C4-2B (cell line): ENCODE measurements at regions not wholly inside any gene's neighbourhood (a gene's known extent, or its start where the extent isn't known, plus 50 kb on each side); places are given as distances from the start of the nearest gene placed in this dataset.

Experiments
- H3K27ac ChIP-seq: fragments of 450-650 bp; 2 replicates; pipeline ENCODE4 v1.5.1; 2017
- ZFX ChIP-seq: fragments of 450-650 bp; IDR thresholded peaks from 2 replicates; pipeline ENCODE4 v1.6.1; 2017
- TF ChIP-seq, protein P1 (sequence below): fragments of 450-650 bp; conservative IDR thresholded peaks from 2 replicates; pipeline ENCODE4 v1.5.1; 2017; ENCODE audit warnings: mild to moderate bottlenecking

DNA sequence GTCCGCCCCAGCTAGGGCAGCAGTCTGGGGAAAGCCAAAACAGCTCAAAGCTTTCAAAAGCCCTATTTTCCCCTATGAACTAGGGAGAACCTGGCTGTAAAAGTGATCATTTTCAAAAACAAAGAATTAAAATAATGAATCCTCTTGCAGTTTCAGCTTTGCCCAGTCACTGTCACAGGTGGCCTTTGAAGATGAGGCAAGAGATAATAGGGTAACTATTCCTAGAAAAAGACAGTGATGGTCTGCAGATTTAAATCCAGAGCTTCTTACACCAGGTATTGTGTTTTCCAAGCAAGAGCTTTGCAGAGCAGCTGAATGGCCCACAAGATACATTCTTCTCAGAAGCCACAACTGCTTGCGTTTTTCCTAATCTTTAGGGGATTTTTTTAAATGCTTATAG is 80.2 kb upstream of the NUDT4 start:
- no peak overlapping the region for H3K27ac ChIP-seq
- no peak for TF ChIP-seq ZFX
- TF ChIP-seq, protein P1, sequence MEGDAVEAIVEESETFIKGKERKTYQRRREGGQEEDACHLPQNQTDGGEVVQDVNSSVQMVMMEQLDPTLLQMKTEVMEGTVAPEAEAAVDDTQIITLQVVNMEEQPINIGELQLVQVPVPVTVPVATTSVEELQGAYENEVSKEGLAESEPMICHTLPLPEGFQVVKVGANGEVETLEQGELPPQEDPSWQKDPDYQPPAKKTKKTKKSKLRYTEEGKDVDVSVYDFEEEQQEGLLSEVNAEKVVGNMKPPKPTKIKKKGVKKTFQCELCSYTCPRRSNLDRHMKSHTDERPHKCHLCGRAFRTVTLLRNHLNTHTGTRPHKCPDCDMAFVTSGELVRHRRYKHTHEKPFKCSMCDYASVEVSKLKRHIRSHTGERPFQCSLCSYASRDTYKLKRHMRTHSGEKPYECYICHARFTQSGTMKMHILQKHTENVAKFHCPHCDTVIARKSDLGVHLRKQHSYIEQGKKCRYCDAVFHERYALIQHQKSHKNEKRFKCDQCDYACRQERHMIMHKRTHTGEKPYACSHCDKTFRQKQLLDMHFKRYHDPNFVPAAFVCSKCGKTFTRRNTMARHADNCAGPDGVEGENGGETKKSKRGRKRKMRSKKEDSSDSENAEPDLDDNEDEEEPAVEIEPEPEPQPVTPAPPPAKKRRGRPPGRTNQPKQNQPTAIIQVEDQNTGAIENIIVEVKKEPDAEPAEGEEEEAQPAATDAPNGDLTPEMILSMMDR: no peak

DNA sequence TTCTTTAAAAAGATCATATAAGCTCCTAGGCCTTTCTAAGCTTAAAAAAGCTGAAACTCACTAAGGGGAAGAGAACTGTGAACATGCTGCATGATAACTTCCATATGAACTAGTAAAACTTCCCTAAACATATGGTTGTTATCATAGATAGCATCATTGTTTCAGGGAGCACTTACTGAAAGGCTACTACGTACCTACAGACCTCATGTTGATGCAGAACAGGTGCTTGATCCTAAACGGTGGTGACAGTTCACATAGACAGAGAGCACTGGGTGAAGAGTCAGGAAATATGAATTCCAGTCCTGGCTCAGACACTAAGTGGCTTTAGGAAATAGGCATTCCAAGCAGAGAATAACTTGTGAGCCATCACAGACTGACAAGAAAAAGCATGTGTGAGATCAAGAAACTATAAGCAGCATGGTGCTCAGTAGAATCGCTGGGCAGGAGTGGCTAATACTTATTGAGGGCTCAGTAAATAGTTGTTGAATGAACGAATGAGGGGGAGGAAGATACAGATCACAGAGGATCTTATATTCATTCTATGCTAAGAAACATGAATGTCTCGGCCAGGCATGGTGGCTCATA is 78.4 kb upstream of the NUDT4 start:
- no peak for TF ChIP-seq ZFX
- TF ChIP-seq, protein P1: no peak
- no peak overlapping the region for H3K27ac ChIP-seq

DNA sequence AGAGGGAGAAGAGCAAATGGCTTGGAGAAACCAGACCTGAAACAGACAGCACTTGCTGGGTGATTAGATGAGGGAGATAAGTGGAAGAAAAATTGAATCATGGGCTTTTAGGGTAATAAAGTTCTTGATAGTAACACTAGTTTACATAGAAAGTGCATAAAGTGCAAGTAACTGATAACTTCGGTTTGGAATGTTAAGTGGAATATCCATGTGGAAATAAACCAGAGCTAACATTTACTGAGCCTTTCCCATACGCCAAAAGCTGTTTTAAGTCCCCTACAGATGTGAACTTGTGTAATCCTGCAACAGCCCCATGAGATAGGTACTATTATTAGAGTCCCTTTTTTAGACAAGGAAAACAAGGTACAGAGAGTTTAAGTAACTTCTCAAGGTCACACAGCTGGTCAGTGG is 77.1 kb upstream of the NUDT4 start:
- no peak for TF ChIP-seq ZFX
- TF ChIP-seq, protein P1: no peak
- no peak overlapping the region for H3K27ac ChIP-seq

DNA sequence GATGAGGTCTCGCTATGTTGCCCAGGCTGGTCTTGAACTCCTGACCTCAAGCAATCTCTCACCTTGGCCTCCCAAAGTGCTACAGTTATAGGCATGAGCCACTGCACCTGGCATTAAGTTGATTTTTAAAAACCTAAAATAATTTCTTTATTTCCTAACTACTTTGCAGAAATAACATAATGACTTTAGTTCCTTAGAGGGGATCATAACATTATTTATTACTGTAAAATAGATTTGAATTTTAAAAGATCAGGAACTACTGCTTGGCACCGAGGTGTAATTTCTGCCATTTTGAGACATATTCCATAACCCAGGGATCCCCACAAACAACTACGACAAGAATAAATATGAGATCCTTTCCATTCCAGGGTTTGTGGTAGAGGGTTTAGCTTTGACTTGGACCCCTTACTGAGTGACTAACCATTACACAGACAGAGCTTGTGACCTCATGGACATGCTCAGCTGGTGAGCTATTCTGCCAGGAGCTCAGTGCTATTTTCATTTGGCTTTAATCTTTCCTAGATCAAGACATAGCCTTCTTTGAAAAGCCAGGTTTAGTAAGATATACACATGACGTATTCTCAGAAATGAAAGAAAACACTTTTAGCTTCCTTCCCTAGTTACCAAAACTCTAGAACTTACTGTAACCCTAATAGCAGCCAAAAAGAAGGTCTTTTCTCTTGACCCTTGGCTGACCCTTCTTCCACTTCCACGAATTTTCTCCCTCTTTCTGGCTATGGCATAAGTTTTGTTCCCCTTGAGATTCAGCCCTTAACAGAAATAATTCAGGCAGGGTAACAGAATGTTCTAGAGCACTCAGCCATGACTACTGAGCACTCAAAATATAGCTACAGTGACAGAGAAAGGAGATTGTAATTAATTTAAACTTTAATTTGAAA is 75.1 kb upstream of the NUDT4 start:
- TF ChIP-seq ZFX: no peak
- TF ChIP-seq, protein P1: no peak
- no peak overlapping the region for H3K27ac ChIP-seq

DNA sequence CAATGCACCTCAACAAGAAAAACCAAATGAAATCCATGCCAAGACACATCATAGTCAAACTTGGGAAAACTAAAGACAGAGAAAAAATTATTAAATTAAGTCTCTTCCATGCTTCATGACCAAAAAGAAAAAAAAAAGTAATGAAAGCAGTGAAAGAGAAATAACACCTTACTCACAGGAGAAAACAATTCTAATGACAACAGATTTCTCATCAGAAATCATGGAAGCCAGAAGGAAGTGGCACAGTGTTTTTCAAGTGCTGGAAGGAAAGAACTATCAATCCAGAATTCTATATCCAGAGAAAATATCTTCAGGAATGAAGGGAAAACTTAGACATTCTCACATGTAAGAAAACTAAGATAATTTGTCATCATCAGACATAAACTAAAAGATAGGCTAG is 71.1 kb upstream of the NUDT4 start:
- H3K27ac ChIP-seq: no peak overlapping the region
- TF ChIP-seq ZFX: no peak
- TF ChIP-seq, protein P1: no peak

DNA sequence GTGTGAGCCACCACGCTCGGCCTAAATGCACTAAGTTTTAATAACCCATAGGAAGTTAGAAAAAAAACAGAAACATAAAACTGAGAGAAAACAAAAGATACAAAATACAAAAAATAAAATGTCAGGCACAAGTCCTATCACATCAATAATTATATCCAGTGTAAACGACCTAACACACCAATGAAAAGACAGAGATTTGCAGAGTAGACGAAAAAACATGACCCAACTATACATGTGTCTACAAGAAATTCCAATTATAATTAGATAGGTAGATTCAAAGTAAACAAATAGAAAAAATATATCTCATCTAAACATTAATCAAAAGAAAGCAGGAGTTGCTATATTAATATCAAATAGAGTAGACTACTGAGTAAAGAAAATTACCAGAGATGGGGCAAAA is 69.4 kb upstream of the NUDT4 start:
- TF ChIP-seq, protein P1: no peak
- TF ChIP-seq ZFX: no peak

DNA sequence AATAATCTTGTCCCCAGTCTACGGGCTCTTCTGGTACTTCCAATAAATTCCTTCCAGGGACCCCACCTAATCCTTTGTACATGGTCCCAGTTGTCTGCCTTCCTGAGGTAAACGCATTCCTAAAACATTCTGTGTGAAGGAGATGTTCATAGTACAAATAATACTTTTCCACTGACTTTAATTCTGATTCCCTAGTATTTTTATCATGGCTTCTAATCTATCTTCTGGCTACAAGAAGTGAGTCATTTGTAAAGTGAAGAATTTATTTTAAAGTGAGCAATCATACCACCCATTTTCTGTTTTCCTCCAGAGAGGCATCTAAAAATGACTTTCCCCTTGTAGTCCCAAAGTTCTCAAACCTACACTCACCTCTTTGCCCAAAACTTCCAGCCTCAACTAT is 65.9 kb upstream of the NUDT4 start:
- TF ChIP-seq, protein P1: no peak
- TF ChIP-seq ZFX: no peak
- no peak overlapping the region for H3K27ac ChIP-seq

More for the DNA sequence above, 69.4 kb upstream of the NUDT4 start:
- H3K27ac ChIP-seq: no peak overlapping the region
